IPS-18a (cell line): ENCODE measurements at regions not wholly inside any gene's neighbourhood (a gene's known extent, or its start where the extent isn't known, plus 50 kb on each side); places are given as distances from the start of the nearest gene placed in this dataset.
A peak's percentile ranks its signal among the peaks of the same experiment; 100 is the strongest.

Experiments
- H3K27ac ChIP-seq: one replicate; pipeline ENCODE4 v1.5.1; 2013; ENCODE audit warnings: low read length
- H3K27me3 ChIP-seq: one replicate; pipeline ENCODE4 v1.6.1; 2013; ENCODE audit warnings: mild to moderate bottlenecking, low read length; ENCODE audit not compliant: control insufficient read depth, insufficient read depth
- H3K36me3 ChIP-seq: one replicate; pipeline ENCODE4 v1.6.1; 2013; ENCODE audit warnings: low read depth, low read length; ENCODE audit not compliant: control insufficient read depth
- H3K4me1 ChIP-seq: one replicate; pipeline ENCODE4 v1.6.1; 2013; ENCODE audit warnings: low read depth, low read length; ENCODE audit not compliant: control insufficient read depth
- H3K4me3 ChIP-seq: one replicate; pipeline ENCODE4 v1.5.1; 2013; ENCODE audit warnings: low read length
- H3K9ac ChIP-seq: one replicate; pipeline ENCODE4 v1.6.1; 2013; ENCODE audit warnings: mild to moderate bottlenecking, low read length, moderate library complexity
- H3K9me3 ChIP-seq: one replicate; pipeline ENCODE4 v1.6.1; 2013; ENCODE audit warnings: low read depth, low read length; ENCODE audit not compliant: control insufficient read depth

DNA sequence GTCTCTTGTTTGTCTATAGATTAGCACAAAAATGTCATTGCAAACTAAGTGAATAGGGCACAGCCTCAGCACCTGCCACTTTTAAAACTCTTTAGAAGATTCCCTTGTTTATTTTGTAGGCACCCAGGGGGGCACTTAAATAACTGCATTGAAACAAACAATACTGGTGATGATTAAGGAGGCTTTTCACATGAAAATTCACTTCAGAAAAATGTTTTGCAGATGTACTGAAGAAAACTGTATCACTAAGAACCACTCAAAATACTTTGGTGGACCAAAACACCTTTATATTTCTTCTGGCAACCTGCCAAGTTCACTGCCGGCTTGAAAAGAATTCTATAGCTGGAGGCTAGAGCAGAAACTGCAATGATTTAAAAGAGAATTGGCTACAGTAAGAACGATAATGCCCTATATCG lies 281.5 kb downstream of the TOX3 start:
- no peaks in the 10 kb centered on the region for H3K36me3 ChIP-seq
- peak overlapping the region; percentile 18 for H3K4me3 ChIP-seq
- H3K4me1 ChIP-seq = peaks cover 44% of the 10 kb centered on the region
- no peaks in the 10 kb centered on the region for H3K9me3 ChIP-seq
- H3K27me3 ChIP-seq = no peaks in the 10 kb centered on the region
- no peak overlapping the region for H3K27ac ChIP-seq
- no peak overlapping the region for H3K9ac ChIP-seq

DNA sequence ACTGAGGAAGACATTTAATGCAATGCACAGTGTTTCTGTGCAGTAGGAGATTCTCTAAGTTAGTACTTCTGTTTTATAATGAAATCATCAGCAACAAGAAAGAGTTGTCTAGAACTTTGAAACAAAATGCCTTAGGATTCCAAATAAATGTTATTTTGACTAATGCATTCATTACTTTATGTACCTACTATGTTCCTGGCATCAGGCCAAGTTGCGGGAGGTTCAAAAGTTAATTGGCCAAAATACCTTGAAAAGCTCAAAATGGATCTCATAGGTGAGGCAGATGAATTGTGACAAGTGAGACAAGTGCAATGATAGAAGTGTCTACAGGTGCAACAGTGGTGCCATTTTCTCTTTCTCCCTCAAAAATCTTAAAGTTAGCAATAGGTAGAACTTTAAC lies 289.4 kb downstream of the TOX3 start:
- H3K27ac ChIP-seq = no peak overlapping the region
- no peaks in the 10 kb centered on the region for H3K9me3 ChIP-seq
- no peaks in the 10 kb centered on the region for H3K27me3 ChIP-seq
- H3K4me3 ChIP-seq = no peak overlapping the region
- peaks cover 14% of the 10 kb centered on the region for H3K4me1 ChIP-seq
- no peak overlapping the region for H3K9ac ChIP-seq
- no peaks in the 10 kb centered on the region for H3K36me3 ChIP-seq

DNA sequence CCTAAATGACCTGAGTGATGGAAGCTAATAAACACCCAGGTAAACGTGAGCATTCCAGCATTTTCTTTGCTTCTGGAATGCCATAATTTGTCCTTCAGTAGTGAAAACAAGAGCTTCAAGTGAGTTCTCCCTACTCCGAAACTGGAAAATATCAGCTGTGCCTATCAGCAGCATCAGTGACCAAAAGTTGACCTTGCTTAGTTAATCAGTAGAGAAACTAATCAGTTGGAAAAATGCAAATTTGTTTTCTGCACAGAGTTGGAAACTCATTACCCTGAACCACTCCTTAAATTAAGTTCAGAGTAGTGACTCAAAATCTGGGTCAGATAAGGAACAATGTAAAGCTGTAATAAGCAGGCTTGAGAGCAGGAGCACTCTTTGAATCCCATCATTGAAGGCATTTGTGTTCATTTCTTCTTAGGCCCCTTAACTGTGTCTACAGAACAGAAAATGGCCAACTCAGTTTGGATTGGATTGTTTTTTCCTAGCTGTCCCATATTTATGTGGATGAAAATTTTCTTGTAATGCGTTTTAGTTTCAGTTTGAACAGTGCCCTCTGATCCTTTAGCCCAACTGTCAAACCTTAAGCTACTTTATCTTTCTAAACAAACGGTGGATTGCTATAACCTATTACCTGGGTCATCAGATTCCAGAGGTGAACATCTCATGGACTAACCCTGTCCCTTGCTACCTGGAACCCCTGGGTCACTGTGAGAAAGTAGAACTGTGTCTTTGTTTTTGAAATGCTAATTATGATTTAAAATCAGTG lies 290.4 kb downstream of the TOX3 start:
- Histone ChIP-seq H3K36me3 (no peaks in the 10 kb centered on the region), H3K27ac (no peak overlapping the region), H3K4me1 (peaks cover 20% of the 10 kb centered on the region), H3K4me3 (no peak overlapping the region), H3K9ac (no peak overlapping the region), H3K9me3 (no peaks in the 10 kb centered on the region), H3K27me3 (no peaks in the 10 kb centered on the region)

GRCh38 chr16:52254746-52255145 lies 292.2 kb downstream of the TOX3 start:
- Histone ChIP-seq H3K9me3 (no peaks in the 10 kb centered on the region), H3K36me3 (no peaks in the 10 kb centered on the region), H3K4me1 (peaks cover 26% of the 10 kb centered on the region), H3K27ac (no peak overlapping the region), H3K4me3 (no peak overlapping the region), H3K27me3 (no peaks in the 10 kb centered on the region), H3K9ac (no peak overlapping the region)

DNA sequence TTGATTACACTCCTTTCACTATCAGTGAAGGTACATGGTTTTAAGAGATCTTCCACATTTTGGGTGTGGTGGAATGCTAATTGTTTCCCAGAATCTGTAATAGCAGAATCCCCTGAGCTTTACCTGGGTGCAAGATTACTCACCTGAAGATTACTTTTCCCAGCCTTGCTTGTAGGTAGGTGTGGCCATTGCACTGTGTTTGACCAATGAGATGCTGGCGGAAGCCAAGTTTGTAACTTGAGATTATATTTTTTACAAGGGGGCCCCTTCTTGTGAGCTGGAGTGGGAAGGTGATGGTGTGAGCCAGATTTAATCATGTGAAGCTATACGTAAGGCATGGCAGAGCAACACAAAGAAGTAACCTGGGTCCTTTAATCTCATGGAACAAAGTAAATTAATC lies 294.3 kb downstream of the TOX3 start:
- no peaks in the 10 kb centered on the region for H3K9me3 ChIP-seq
- H3K27me3 ChIP-seq = no peaks in the 10 kb centered on the region
- peaks cover 26% of the 10 kb centered on the region for H3K4me1 ChIP-seq
- no peaks in the 10 kb centered on the region for H3K36me3 ChIP-seq
- H3K4me3 ChIP-seq = no peak overlapping the region
- no peak overlapping the region for H3K27ac ChIP-seq
- H3K9ac ChIP-seq = no peak overlapping the region

DNA sequence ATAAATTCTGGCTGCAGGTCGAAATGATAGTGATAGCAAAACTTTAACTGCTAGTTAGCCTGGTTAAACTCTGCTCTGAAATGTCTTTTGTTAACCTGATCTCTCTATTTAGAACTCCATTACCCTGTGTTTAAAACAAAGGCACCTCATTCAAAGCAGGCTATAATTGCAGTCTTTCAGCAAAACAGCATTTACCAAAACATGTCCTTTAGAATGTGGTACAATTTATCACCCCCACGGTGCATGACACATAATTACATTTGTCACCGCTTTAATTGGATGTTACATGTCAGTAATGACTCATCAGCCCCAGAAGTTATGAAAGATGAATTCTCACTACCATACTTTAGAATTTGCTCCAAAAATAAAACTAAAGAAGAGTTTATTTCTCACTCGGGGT lies 295.4 kb downstream of the TOX3 start:
- H3K4me3 ChIP-seq = no peak overlapping the region
- H3K4me1 ChIP-seq = peaks cover 26% of the 10 kb centered on the region
- H3K9me3 ChIP-seq = no peaks in the 10 kb centered on the region
- H3K27me3 ChIP-seq = no peaks in the 10 kb centered on the region
- no peaks in the 10 kb centered on the region for H3K36me3 ChIP-seq
- no peak overlapping the region for H3K9ac ChIP-seq
- H3K27ac ChIP-seq = peak overlapping the region; percentile 49

DNA sequence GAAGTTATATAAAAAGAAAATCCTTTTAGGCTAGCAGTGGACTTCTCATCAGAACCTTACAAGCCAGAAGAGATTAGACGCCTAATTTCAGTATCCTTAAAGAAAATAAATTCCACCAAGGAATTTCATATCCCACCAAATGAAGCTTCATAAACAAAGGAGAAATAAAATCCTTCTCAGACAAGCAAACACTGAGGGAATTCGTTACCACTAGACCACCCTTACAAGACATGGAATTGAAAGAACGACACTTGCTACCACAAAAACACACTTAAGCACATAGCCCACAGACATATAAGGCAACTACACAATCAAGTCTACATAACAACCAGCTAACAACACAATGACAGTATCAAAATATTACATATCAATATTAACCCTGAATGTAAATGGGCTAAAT lies 299.2 kb downstream of the TOX3 start:
- H3K4me1 ChIP-seq = peaks cover 19% of the 10 kb centered on the region
- H3K27me3 ChIP-seq = no peaks in the 10 kb centered on the region
- H3K9ac ChIP-seq = no peak overlapping the region
- no peak overlapping the region for H3K27ac ChIP-seq
- no peaks in the 10 kb centered on the region for H3K36me3 ChIP-seq
- H3K9me3 ChIP-seq = no peaks in the 10 kb centered on the region
- no peak overlapping the region for H3K4me3 ChIP-seq

GRCh38 chr16:52238710-52239109 lies 308.2 kb downstream of the TOX3 start:
- H3K27me3 ChIP-seq = no peaks in the 10 kb centered on the region
- no peak overlapping the region for H3K27ac ChIP-seq
- no peaks in the 10 kb centered on the region for H3K9me3 ChIP-seq
- H3K4me1 ChIP-seq = no peaks in the 10 kb centered on the region
- no peak overlapping the region for H3K4me3 ChIP-seq
- no peaks in the 10 kb centered on the region for H3K36me3 ChIP-seq
- H3K9ac ChIP-seq = no peak overlapping the region

DNA sequence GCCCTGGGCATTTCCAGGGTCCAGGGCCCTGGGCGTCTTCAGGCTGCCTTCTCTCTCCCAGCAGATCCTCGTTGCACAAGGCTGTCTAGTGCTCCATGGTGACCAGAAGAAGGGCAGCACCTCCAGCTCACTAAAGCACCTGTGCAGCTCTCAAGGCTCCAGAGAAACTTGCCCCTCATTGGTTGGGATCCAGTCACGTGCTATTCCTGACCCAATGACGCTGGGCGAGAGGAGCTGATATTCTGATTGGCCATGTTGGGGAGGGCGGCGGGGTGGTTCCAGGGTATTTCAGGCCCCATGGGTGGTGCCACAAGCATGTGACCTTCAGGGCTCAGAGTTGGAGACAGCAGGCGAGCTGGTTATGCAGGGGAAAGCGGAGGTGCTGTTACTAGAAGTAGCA lies 309.1 kb downstream of the TOX3 start:
- H3K9ac ChIP-seq = no peak overlapping the region
- H3K36me3 ChIP-seq = no peaks in the 10 kb centered on the region
- H3K4me3 ChIP-seq = no peak overlapping the region
- H3K27me3 ChIP-seq = no peaks in the 10 kb centered on the region
- no peak overlapping the region for H3K27ac ChIP-seq
- no peaks in the 10 kb centered on the region for H3K9me3 ChIP-seq
- H3K4me1 ChIP-seq = no peaks in the 10 kb centered on the region

DNA sequence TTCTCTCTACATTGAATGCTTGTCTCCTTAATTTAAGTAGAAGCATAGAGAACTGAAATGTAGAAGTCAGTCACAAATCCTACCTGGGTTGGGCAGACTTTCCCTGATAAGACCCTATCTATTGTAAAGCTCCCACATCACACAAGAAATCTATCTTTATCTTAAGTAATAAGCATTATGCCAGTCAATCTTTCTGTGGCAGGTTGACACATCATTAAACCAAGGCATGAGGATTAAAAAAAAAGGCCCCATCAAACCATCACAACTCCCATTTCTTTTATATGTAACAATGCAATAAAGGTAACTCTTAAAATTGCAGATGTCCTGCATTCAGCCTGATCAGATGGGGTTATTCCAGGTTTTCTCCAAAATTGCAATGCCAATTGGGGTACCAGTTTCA lies 311.8 kb downstream of the TOX3 start:
- H3K9ac ChIP-seq = no peak overlapping the region
- no peaks in the 10 kb centered on the region for H3K36me3 ChIP-seq
- no peak overlapping the region for H3K4me3 ChIP-seq
- H3K9me3 ChIP-seq = no peaks in the 10 kb centered on the region
- no peaks in the 10 kb centered on the region for H3K27me3 ChIP-seq
- H3K27ac ChIP-seq = no peak overlapping the region
- no peaks in the 10 kb centered on the region for H3K4me1 ChIP-seq

GRCh38 chr16:52234626-52235025 lies 312.3 kb downstream of the TOX3 start:
- no peaks in the 10 kb centered on the region for H3K9me3 ChIP-seq
- no peaks in the 10 kb centered on the region for H3K4me1 ChIP-seq
- no peaks in the 10 kb centered on the region for H3K27me3 ChIP-seq
- no peak overlapping the region for H3K27ac ChIP-seq
- H3K4me3 ChIP-seq = no peak overlapping the region
- H3K9ac ChIP-seq = no peak overlapping the region
- H3K36me3 ChIP-seq = no peaks in the 10 kb centered on the region

GRCh38 chr16:52229471-52229870 lies 317.5 kb downstream of the TOX3 start:
- Histone ChIP-seq H3K27me3 (no peaks in the 10 kb centered on the region), H3K27ac (no peak overlapping the region), H3K9me3 (no peaks in the 10 kb centered on the region), H3K4me1 (no peaks in the 10 kb centered on the region), H3K9ac (no peak overlapping the region), H3K4me3 (no peak overlapping the region), H3K36me3 (no peaks in the 10 kb centered on the region)
